Left lung (tissue), 4 donors: ENCODE measurements at regions not wholly inside any gene's neighbourhood (a gene's known extent, or its start where the extent isn't known, plus 50 kb on each side); places are given as distances from the start of the nearest gene placed in this dataset.

ENCODE experiments used
- ATAC-seq: fragments of 200-7000 bp; cut with Tn5 transposase; one replicate; pipeline ENCODE4 v1.9.1; 2020; ENCODE audit warnings: moderate library complexity
- DNase-seq, 4 donors: peaks; one replicate each; pipeline ENCODE4 v3.0.0-alpha.2; 2013 to 2020
- H3K27ac ChIP-seq, 2 donors: fragments of 200-600 bp; sonication (generic) in 1 of 2; one replicate each; pipeline versions ENCODE4 v1.5.0 to v1.8.0; 2020 to 2021
- H3K27me3 ChIP-seq, 2 donors: fragments of 200-600 bp; sonication (generic) in 1 of 2; one replicate each; pipeline versions ENCODE4 v1.5.0 to v1.8.0; 2020 to 2021
- H3K36me3 ChIP-seq, 2 donors: fragments of 200-600 bp; sonication (generic) in 1 of 2; one replicate each; pipeline versions ENCODE4 v1.5.0 to v1.8.0; 2020 to 2021
- H3K4me1 ChIP-seq, 2 donors: fragments of 200-600 bp; one replicate each; pipeline ENCODE4 v1.8.0; 2021
- H3K4me3 ChIP-seq, 2 donors: fragments of 200-600 bp; sonication (generic) in 1 of 2; one replicate each; pipeline versions ENCODE4 v1.5.0 to v1.8.0; 2020 to 2021; ENCODE audit warnings: mild to moderate bottlenecking in 1 of 2
- H3K9me3 ChIP-seq, 2 donors: fragments of 200-600 bp; sonication (generic) in 1 of 2; one replicate each; pipeline versions ENCODE4 v1.5.0 to v1.8.0; 2020 to 2021
- intact Hi-C, 2 donors: fragments of 100-400 bp; cut with DNase I; formaldehyde crosslinking; loops; one replicate each; pipeline versions ENCODE4 v1.11.2 to v1.14.2; 2022
- TF ChIP-seq, protein P1 (sequence below), 2 donors: fragments of 200-600 bp; sonication (generic) in 1 of 2; IDR thresholded peaks; one replicate each; pipeline versions ENCODE4 v1.5.0 to v1.8.0; 2021; ENCODE audit warnings: antibody characterized with exemption in 2 of 2
- donor health status: DM: no; HTN: yes; CAD: no.
- donor health status: DM: no; HTN: no; CAD: no.

DNA sequence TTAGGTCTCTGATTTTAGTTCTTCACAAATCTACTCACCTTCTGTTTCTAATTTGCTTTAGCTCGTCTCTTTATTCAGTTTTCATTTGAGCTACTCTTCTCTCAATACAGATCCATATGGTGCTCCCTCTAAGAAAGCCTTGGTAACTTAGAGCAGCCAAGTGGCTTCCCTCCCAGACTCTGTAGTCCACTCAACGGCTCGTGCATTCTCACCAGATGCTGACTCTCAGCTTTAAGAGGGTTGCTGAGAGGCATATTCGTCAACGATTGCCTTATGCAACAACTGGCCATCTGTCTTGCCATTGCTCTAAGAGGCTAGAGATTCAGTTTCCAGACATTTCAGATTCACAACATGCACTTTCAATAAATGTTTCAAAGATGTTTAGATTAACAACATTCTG lies 785.8 kb upstream of the SLC10A2 start:
- no peaks in the 10 kb centered on the region for H3K4me1 ChIP-seq
- H3K4me3 ChIP-seq, result no peak overlapping the region
- TF ChIP-seq, protein P1, sequence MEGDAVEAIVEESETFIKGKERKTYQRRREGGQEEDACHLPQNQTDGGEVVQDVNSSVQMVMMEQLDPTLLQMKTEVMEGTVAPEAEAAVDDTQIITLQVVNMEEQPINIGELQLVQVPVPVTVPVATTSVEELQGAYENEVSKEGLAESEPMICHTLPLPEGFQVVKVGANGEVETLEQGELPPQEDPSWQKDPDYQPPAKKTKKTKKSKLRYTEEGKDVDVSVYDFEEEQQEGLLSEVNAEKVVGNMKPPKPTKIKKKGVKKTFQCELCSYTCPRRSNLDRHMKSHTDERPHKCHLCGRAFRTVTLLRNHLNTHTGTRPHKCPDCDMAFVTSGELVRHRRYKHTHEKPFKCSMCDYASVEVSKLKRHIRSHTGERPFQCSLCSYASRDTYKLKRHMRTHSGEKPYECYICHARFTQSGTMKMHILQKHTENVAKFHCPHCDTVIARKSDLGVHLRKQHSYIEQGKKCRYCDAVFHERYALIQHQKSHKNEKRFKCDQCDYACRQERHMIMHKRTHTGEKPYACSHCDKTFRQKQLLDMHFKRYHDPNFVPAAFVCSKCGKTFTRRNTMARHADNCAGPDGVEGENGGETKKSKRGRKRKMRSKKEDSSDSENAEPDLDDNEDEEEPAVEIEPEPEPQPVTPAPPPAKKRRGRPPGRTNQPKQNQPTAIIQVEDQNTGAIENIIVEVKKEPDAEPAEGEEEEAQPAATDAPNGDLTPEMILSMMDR (IDR thresholded peaks at IDR 0.05), result no peak
- no peaks in the 10 kb centered on the region for H3K27me3 ChIP-seq
- no peak for ATAC-seq
- no peak overlapping the region for H3K27ac ChIP-seq
- H3K9me3 ChIP-seq, result no peaks in the 10 kb centered on the region
- no peak for DNase-seq
- no peaks in the 10 kb centered on the region for H3K36me3 ChIP-seq
- intact Hi-C loops, result no loop called here

DNA sequence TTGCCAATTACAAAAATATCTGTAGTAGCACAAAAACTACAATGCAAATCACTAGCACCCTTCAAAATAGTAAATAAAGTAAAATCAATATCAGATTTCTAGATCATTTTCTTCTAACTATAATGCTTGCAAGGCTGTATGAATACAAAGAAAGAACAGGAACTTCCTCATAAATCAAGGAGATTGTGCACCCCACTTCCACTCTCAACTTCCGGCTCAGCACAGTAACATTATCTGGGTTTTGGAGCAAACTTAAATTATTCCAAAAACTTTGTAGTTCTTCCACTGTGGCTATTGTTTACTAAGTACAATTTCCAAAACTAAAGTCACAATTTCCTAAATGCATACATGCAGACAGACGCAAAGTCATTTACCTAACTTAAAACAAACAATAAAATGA lies 778.3 kb upstream of the SLC10A2 start:
- Histone ChIP-seq H3K36me3 (no peaks in the 10 kb centered on the region), H3K27me3 (no peaks in the 10 kb centered on the region), H3K4me3 (no peak overlapping the region), H3K27ac (no peak overlapping the region), H3K4me1 (no peaks in the 10 kb centered on the region), H3K9me3 (no peaks in the 10 kb centered on the region)
- no peak for DNase-seq
- no peak for ATAC-seq
- TF ChIP-seq, protein P1 (IDR thresholded peaks at IDR 0.05), result no peak
- intact Hi-C loops, result no loop called here

DNA sequence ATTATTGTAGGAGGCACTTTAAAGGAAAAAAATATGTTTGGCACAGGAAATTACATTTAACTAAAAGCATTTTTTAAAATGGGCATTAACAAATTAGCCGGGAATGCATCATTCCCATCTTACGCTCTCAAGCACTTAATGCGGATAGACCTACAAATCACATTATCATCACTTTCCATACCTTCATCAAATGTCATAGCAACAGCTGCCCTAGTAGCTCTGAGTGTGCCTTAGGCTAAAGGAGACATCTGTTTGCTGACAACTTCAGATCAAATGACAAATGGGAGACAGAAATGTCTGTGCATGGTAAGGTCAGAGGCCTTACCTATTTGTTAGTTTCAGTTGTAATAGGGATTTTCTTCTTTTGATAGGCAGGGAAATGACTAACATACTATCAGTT lies 773.2 kb upstream of the SLC10A2 start:
- H3K4me3 ChIP-seq, result no peak overlapping the region
- no peak for ATAC-seq
- TF ChIP-seq, protein P1 (IDR thresholded peaks at IDR 0.05), result no peak
- DNase-seq, result no peak
- no peaks in the 10 kb centered on the region for H3K9me3 ChIP-seq
- H3K36me3 ChIP-seq, result no peaks in the 10 kb centered on the region
- intact Hi-C loops, result no loop called here
- H3K27ac ChIP-seq, result no peak overlapping the region
- H3K4me1 ChIP-seq, result no peaks in the 10 kb centered on the region
- no peaks in the 10 kb centered on the region for H3K27me3 ChIP-seq

DNA sequence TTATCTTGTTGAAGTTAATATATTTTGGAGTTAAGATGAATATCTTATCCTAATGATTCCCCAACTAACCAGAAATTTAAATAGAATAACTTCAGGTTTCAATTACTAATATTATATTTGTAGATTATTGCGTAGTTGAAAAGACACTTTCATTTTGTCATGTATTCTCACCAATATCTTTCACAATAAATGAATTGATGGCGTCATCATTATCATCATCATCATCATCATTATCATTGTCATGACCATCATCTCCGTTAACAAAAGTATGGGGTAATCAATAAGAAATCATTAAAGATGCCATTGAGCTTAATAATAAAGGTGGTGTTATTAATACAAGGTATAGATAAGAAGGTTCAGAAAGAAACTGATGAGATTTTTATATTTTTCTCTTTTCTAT lies 768.8 kb upstream of the SLC10A2 start:
- H3K27ac ChIP-seq, result no peak overlapping the region
- TF ChIP-seq, protein P1 (IDR thresholded peaks at IDR 0.05), result no peak
- H3K27me3 ChIP-seq, result no peaks in the 10 kb centered on the region
- ATAC-seq, result no peak
- no peaks in the 10 kb centered on the region for H3K36me3 ChIP-seq
- peaks cover 0 to 24% of the 10 kb centered on the region in 2 donors for H3K9me3 ChIP-seq
- H3K4me3 ChIP-seq, result no peak overlapping the region
- H3K4me1 ChIP-seq, result no peaks in the 10 kb centered on the region
- DNase-seq, result no peak
- intact Hi-C loops, result no loop called here

DNA sequence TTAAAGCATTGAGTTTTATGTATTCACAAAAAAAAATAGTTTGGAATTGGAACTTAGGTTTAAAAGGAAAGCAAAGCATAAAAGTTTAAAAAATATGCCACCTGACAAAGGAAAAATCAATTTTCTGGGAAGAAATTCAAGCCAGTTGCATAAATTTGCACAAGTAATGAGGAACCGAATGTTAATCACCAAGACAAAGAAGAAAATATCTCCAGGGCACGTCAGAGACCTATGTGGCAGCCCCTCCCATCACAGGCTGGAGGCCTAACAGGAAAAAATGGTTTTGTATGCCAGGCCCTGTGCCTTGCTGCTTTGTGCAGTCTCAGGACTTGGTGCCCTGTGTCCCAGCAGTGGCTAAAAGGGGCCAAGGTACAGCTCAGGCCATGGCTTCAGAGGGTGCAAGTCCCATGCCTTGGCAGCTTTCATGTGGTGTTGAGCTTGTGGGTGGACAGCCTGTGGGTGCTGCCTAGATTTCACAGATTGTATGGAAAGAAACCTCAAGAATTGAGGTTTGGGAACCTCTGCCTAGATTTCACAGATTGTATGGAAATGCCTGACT lies 767.2 kb upstream of the SLC10A2 start:
- Histone ChIP-seq H3K4me3 (no peak overlapping the region), H3K27me3 (no peaks in the 10 kb centered on the region), H3K36me3 (no peaks in the 10 kb centered on the region), H3K4me1 (no peaks in the 10 kb centered on the region), H3K27ac (no peak overlapping the region), H3K9me3 (peaks cover 0 to 31% of the 10 kb centered on the region in 2 donors)
- ATAC-seq (no peak), DNase-seq (no peak)
- intact Hi-C loops, result no loop called here
- TF ChIP-seq, protein P1 (IDR thresholded peaks at IDR 0.05), result no peak
